ENCODE measurements at regions not wholly inside any gene's neighbourhood (a gene's known extent, or its start where the extent isn't known, plus 50 kb on each side); places are given as distances from the start of the nearest gene placed in this dataset.

DNA sequence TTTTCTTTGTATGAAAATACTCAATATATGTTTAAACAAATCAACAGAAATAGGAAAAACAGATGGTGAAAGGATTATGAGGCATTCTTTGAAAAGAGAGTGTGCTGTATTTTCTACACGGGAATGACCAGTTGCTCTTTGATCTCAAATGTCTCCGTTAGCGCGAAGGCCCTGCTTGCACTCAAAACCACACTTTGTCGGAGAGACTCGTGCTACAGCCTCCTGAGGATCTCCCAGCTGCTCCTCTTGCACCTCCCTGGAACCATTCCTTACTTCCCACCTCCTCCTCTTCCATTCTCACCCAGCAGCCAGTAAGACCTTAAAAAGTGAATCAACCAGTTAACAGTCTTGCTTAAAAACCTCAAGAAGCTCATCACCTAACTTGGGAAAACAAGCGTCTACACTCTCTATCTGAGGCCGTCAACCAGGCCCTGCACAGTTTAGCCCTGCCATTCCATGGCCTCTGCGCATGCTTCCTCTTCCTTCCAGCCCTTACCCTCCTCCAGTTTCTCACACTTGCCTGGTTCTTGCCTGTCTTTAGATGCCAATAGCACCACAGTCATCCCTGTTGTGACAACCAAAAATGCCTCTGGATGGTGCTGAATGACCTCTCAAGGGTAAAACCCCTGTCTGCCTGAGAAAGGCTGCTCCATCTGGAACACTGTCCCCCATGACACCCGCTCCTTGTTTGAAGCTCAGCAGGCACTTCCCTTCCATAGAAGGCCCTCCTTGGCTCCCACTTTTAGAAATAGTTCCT is 594.7 kb upstream of the WWC1 start:
- TF ChIP-seq, protein P1, sequence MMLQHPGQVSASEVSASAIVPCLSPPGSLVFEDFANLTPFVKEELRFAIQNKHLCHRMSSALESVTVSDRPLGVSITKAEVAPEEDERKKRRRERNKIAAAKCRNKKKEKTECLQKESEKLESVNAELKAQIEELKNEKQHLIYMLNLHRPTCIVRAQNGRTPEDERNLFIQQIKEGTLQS (IDR thresholded peaks at IDR 0.05): no peak
- TF ChIP-seq FOXA1 (IDR thresholded peaks at IDR 0.05) (no peak), FOXA2 (IDR thresholded peaks at IDR 0.05) (no peak), TAF1 (conservative IDR thresholded peaks at IDR 0.05) (no peak), EGR1 (IDR thresholded peaks at IDR 0.05; ENCODE audit: low read depth in 2 of 2) (no peak), RAD21 (IDR thresholded peaks at IDR 0.05) (no peak)
- TF ChIP-seq, protein P2, sequence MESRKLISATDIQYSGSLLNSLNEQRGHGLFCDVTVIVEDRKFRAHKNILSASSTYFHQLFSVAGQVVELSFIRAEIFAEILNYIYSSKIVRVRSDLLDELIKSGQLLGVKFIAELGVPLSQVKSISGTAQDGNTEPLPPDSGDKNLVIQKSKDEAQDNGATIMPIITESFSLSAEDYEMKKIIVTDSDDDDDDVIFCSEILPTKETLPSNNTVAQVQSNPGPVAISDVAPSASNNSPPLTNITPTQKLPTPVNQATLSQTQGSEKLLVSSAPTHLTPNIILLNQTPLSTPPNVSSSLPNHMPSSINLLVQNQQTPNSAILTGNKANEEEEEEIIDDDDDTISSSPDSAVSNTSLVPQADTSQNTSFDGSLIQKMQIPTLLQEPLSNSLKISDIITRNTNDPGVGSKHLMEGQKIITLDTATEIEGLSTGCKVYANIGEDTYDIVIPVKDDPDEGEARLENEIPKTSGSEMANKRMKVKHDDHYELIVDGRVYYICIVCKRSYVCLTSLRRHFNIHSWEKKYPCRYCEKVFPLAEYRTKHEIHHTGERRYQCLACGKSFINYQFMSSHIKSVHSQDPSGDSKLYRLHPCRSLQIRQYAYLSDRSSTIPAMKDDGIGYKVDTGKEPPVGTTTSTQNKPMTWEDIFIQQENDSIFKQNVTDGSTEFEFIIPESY (IDR thresholded peaks at IDR 0.05): no peak
- TF ChIP-seq, protein P3, sequence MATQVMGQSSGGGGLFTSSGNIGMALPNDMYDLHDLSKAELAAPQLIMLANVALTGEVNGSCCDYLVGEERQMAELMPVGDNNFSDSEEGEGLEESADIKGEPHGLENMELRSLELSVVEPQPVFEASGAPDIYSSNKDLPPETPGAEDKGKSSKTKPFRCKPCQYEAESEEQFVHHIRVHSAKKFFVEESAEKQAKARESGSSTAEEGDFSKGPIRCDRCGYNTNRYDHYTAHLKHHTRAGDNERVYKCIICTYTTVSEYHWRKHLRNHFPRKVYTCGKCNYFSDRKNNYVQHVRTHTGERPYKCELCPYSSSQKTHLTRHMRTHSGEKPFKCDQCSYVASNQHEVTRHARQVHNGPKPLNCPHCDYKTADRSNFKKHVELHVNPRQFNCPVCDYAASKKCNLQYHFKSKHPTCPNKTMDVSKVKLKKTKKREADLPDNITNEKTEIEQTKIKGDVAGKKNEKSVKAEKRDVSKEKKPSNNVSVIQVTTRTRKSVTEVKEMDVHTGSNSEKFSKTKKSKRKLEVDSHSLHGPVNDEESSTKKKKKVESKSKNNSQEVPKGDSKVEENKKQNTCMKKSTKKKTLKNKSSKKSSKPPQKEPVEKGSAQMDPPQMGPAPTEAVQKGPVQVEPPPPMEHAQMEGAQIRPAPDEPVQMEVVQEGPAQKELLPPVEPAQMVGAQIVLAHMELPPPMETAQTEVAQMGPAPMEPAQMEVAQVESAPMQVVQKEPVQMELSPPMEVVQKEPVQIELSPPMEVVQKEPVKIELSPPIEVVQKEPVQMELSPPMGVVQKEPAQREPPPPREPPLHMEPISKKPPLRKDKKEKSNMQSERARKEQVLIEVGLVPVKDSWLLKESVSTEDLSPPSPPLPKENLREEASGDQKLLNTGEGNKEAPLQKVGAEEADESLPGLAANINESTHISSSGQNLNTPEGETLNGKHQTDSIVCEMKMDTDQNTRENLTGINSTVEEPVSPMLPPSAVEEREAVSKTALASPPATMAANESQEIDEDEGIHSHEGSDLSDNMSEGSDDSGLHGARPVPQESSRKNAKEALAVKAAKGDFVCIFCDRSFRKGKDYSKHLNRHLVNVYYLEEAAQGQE (IDR thresholded peaks at IDR 0.05): no peak
- WGBS: 85% methylated on average over 10 of the region's 10 CpGs
- H3K4me1 ChIP-seq (ENCODE audit: control insufficient read depth in 4 of 4, insufficient read depth in 4 of 4, low read length in 3 of 4): no peaks in the 10 kb centered on the region

DNA sequence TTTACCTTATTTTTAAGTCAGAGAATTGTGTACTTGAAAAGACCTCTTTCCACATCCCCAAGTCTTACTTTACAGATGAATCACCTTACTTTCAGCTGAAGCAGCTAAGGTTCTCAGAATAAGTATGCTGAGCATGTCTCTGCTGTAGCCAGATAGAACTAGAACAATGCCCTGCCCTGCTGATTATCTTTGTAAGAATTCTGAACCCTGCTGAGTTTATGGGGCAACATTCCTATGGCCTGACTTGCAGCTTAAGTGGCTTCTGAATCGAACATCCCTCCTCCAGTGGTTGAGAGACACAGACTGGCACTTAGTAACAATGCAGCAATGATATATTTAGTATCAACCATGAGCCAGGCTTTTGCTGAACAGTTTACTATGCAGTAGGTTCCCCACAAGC is 592.0 kb upstream of the WWC1 start:
- H3K36me3 ChIP-seq (ENCODE audit: control insufficient read depth in 4 of 4, insufficient read depth in 3 of 4, low read depth in 1 of 4, low read length in 3 of 4): no peaks in the 10 kb centered on the region
- H3K9ac ChIP-seq (ENCODE audit: low read depth in 1 of 2, low read length in 2 of 2): no peak overlapping the region
- H3K9me3 ChIP-seq (ENCODE audit: control insufficient read depth in 4 of 4, low read length in 3 of 4): no peaks in the 10 kb centered on the region
- no peaks in the 10 kb centered on the region for H3K4me1 ChIP-seq (ENCODE audit: control insufficient read depth in 4 of 4, insufficient read depth in 4 of 4, low read length in 3 of 4)
- H3K27me3 ChIP-seq (ENCODE audit: control insufficient read depth in 4 of 4, insufficient read depth in 4 of 4, low read length in 3 of 4): no peaks in the 10 kb centered on the region
- DNase-seq (ENCODE audit: low spot score): no peak
- 17% methylated on average over 1 of the region's 1 CpG for WGBS
- H3K4me3 ChIP-seq (ENCODE audit: low read depth in 1 of 3, low read length in 3 of 3): no peak overlapping the region
- no peak overlapping the region for H3K27ac ChIP-seq (ENCODE audit: low read depth in 1 of 2, low read length in 2 of 2)
- TF ChIP-seq NR2F2 (IDR thresholded peaks at IDR 0.05) (no peak), TAF1 (conservative IDR thresholded peaks at IDR 0.05) (no peak), JUND (IDR thresholded peaks at IDR 0.05) (no peak), HNF4A (conservative IDR thresholded peaks at IDR 0.05) (no peak), EGR1 (IDR thresholded peaks at IDR 0.05; ENCODE audit: low read depth in 2 of 2) (no peak), HNF4G (IDR thresholded peaks at IDR 0.05) (no peak), SP1 (IDR thresholded peaks at IDR 0.05) (no peak), RAD21 (IDR thresholded peaks at IDR 0.05) (no peak), RXRA (IDR thresholded peaks at IDR 0.05) (no peak), GABPA (IDR thresholded peaks at IDR 0.05 in 1 of 2, conservative IDR thresholded peaks at IDR 0.05 in 1 of 2) (no peak), FOXA2 (IDR thresholded peaks at IDR 0.05) (no peak)
- TF ChIP-seq, protein P3 (IDR thresholded peaks at IDR 0.05): no peak
- TF ChIP-seq, protein P4, sequence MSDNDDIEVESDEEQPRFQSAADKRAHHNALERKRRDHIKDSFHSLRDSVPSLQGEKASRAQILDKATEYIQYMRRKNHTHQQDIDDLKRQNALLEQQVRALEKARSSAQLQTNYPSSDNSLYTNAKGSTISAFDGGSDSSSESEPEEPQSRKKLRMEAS (IDR thresholded peaks at IDR 0.05): no peak
- TF ChIP-seq, protein P5, sequence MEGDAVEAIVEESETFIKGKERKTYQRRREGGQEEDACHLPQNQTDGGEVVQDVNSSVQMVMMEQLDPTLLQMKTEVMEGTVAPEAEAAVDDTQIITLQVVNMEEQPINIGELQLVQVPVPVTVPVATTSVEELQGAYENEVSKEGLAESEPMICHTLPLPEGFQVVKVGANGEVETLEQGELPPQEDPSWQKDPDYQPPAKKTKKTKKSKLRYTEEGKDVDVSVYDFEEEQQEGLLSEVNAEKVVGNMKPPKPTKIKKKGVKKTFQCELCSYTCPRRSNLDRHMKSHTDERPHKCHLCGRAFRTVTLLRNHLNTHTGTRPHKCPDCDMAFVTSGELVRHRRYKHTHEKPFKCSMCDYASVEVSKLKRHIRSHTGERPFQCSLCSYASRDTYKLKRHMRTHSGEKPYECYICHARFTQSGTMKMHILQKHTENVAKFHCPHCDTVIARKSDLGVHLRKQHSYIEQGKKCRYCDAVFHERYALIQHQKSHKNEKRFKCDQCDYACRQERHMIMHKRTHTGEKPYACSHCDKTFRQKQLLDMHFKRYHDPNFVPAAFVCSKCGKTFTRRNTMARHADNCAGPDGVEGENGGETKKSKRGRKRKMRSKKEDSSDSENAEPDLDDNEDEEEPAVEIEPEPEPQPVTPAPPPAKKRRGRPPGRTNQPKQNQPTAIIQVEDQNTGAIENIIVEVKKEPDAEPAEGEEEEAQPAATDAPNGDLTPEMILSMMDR (IDR thresholded peaks at IDR 0.05; ENCODE audit: low read depth, low read length, missing input control): no peak
- TF ChIP-seq, protein P1 (IDR thresholded peaks at IDR 0.05): no peak

More for the DNA sequence above, 594.7 kb upstream of the WWC1 start:
- Histone ChIP-seq H3K36me3 (ENCODE audit: control insufficient read depth in 4 of 4, insufficient read depth in 3 of 4, low read depth in 1 of 4, low read length in 3 of 4) (no peaks in the 10 kb centered on the region), H3K27ac (ENCODE audit: low read depth in 1 of 2, low read length in 2 of 2) (no peak overlapping the region), H3K4me3 (ENCODE audit: low read depth in 1 of 3, low read length in 3 of 3) (no peak overlapping the region), H3K27me3 (ENCODE audit: control insufficient read depth in 4 of 4, insufficient read depth in 4 of 4, low read length in 3 of 4) (peaks cover 0 to 2% (median 0%) of the 10 kb centered on the region in 4 donors), H3K9ac (ENCODE audit: low read depth in 1 of 2, low read length in 2 of 2) (no peak overlapping the region), H3K9me3 (ENCODE audit: control insufficient read depth in 4 of 4, low read length in 3 of 4) (no peaks in the 10 kb centered on the region)
- no peak for DNase-seq (ENCODE audit: low spot score)

Measured in liver (tissue), 8 donors.